ENCODE measurements at regions not wholly inside any gene's neighbourhood (a gene's known extent, or its start where the extent isn't known, plus 50 kb on each side); places are given as distances from the start of the nearest gene placed in this dataset.
"Not testable (repeated sequence)": the region's sequence is repeated elsewhere in the genome, so short reads cannot be mapped to it uniquely, and the experiment has no call there.

GRCh38 chr7:101727184-101727583 is 90.2 kb upstream of the CUX1 start:
- DNase-seq (ENCODE audit: low read depth in 2 of 2), result no peak
- Histone ChIP-seq H3K27me3 (ENCODE audit: control insufficient read depth, insufficient read depth, low read length) (no peaks in the 10 kb centered on the region), H4K20me1 (ENCODE audit: control insufficient read depth, extremely low read depth, insufficient read depth, low read length) (no peaks in the 10 kb centered on the region), H3K27ac (ENCODE audit: insufficient read depth, low read length) (no peak overlapping the region), H3K36me3 (ENCODE audit: control insufficient read depth, insufficient read depth, low read length) (no peaks in the 10 kb centered on the region), H3K4me1 (ENCODE audit: control insufficient read depth, extremely low read depth, insufficient read depth, low read length) (no peaks in the 10 kb centered on the region), H3K79me2 (ENCODE audit: control insufficient read depth, insufficient read depth, low read length) (no peaks in the 10 kb centered on the region), H3K4me2 (ENCODE audit: extremely low read depth, insufficient read depth, low read length) (no peak overlapping the region), H3K4me3 (replicated peaks in 1 of 4; ENCODE audit: control extremely low read depth in 1 of 4, insufficient read depth in 1 of 4, low read depth in 3 of 4, low read length in 4 of 4) (no peak overlapping the region), H3K9me3 (ENCODE audit: control insufficient read depth, insufficient read depth, low read depth, low read length) (no peaks in the 10 kb centered on the region), H3K9ac (ENCODE audit: insufficient read depth, low read length) (no peak overlapping the region), H2AFZ (ENCODE audit: low read length) (no peak overlapping the region)
- TF ChIP-seq CTCF (conservative IDR thresholded peaks at IDR 0.05 in 1 of 2, IDR thresholded peaks at IDR 0.05 in 1 of 2; ENCODE audit: low read depth in 1 of 2, low read length in 2 of 2) (no peak), EZH2 (IDR thresholded peaks at IDR 0.05; ENCODE audit: low read length, missing control alignments) (no peak)

GRCh38 chr7:101728128-101728527 is 89.3 kb upstream of the CUX1 start:
- H3K36me3 ChIP-seq (ENCODE audit: control insufficient read depth, insufficient read depth, low read length), result no peaks in the 10 kb centered on the region
- no peak overlapping the region for H3K4me3 ChIP-seq (replicated peaks in 1 of 4; ENCODE audit: control extremely low read depth in 1 of 4, insufficient read depth in 1 of 4, low read depth in 3 of 4, low read length in 4 of 4)
- no peak overlapping the region for H3K27ac ChIP-seq (ENCODE audit: insufficient read depth, low read length)
- no peak overlapping the region for H3K9ac ChIP-seq (ENCODE audit: insufficient read depth, low read length)
- no peak for DNase-seq (ENCODE audit: low read depth in 2 of 2)
- no peaks in the 10 kb centered on the region for H4K20me1 ChIP-seq (ENCODE audit: control insufficient read depth, extremely low read depth, insufficient read depth, low read length)
- no peak overlapping the region for H3K4me2 ChIP-seq (ENCODE audit: extremely low read depth, insufficient read depth, low read length)
- no peaks in the 10 kb centered on the region for H3K4me1 ChIP-seq (ENCODE audit: control insufficient read depth, extremely low read depth, insufficient read depth, low read length)
- TF ChIP-seq EZH2 (IDR thresholded peaks at IDR 0.05; ENCODE audit: low read length, missing control alignments), result no peak
- no peak for TF ChIP-seq CTCF (conservative IDR thresholded peaks at IDR 0.05 in 1 of 2, IDR thresholded peaks at IDR 0.05 in 1 of 2; ENCODE audit: low read depth in 1 of 2, low read length in 2 of 2)
- no peaks in the 10 kb centered on the region for H3K79me2 ChIP-seq (ENCODE audit: control insufficient read depth, insufficient read depth, low read length)
- H3K27me3 ChIP-seq (ENCODE audit: control insufficient read depth, insufficient read depth, low read length), result no peaks in the 10 kb centered on the region
- no peak overlapping the region for H2AFZ ChIP-seq (ENCODE audit: low read length)
- no peaks in the 10 kb centered on the region for H3K9me3 ChIP-seq (ENCODE audit: control insufficient read depth, insufficient read depth, low read depth, low read length)

- not testable (repeated sequence) for H3K36me3 ChIP-seq (ENCODE audit: control insufficient read depth, insufficient read depth, low read length); H3K27ac ChIP-seq (ENCODE audit: insufficient read depth, low read length); H3K9ac ChIP-seq (ENCODE audit: insufficient read depth, low read length); H3K27me3 ChIP-seq (ENCODE audit: control insufficient read depth, insufficient read depth, low read length); H3K9me3 ChIP-seq (ENCODE audit: control insufficient read depth, insufficient read depth, low read depth, low read length); H3K4me3 ChIP-seq (replicated peaks in 1 of 4; ENCODE audit: control extremely low read depth in 1 of 4, insufficient read depth in 1 of 4, low read depth in 3 of 4, low read length in 4 of 4); H3K79me2 ChIP-seq (ENCODE audit: control insufficient read depth, insufficient read depth, low read length); H4K20me1 ChIP-seq (ENCODE audit: control insufficient read depth, extremely low read depth, insufficient read depth, low read length); H3K4me1 ChIP-seq (ENCODE audit: control insufficient read depth, extremely low read depth, insufficient read depth, low read length); DNase-seq (ENCODE audit: low read depth in 2 of 2); H3K4me2 ChIP-seq (ENCODE audit: extremely low read depth, insufficient read depth, low read length); H2AFZ ChIP-seq (ENCODE audit: low read length)
Measured at GRCh38 chr7:101728873-101729240, 88.6 kb upstream of the CUX1 start.
